ENCODE measurements at regions not wholly inside any gene's neighbourhood (a gene's known extent, or its start where the extent isn't known, plus 50 kb on each side); places are given as distances from the start of the nearest gene placed in this dataset.

DNA sequence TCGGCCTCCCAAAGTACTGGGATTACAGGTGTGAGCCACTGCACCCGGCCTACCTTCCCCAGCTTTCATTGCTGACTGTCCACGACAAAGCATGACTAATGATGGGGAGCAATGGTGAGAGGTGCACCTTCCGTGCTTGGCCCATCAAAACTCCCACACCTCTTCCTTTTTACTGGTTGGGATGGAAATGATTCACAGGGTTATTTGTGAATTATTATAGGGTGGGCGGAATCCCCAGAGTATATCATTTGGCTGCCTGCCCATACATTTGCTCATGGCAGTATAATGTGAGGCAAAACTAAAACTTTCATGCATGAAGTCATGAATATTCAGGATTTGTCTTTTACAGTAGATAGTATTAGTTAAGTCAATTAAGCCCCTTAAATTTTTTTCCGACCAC, 334.2 kb upstream of the NETO1 start:
- H3K27ac ChIP-seq, result no peak overlapping the region
- TF ChIP-seq, protein P1, sequence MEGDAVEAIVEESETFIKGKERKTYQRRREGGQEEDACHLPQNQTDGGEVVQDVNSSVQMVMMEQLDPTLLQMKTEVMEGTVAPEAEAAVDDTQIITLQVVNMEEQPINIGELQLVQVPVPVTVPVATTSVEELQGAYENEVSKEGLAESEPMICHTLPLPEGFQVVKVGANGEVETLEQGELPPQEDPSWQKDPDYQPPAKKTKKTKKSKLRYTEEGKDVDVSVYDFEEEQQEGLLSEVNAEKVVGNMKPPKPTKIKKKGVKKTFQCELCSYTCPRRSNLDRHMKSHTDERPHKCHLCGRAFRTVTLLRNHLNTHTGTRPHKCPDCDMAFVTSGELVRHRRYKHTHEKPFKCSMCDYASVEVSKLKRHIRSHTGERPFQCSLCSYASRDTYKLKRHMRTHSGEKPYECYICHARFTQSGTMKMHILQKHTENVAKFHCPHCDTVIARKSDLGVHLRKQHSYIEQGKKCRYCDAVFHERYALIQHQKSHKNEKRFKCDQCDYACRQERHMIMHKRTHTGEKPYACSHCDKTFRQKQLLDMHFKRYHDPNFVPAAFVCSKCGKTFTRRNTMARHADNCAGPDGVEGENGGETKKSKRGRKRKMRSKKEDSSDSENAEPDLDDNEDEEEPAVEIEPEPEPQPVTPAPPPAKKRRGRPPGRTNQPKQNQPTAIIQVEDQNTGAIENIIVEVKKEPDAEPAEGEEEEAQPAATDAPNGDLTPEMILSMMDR (IDR thresholded peaks at IDR 0.05), result no peak
- no peak for TF ChIP-seq POLR2A (IDR thresholded peaks at IDR 0.05)
- no peak for TF ChIP-seq EP300 (IDR thresholded peaks at IDR 0.05; ENCODE audit: low read depth)
- TF ChIP-seq POLR2AphosphoS5 (IDR thresholded peaks at IDR 0.05), result no peak
- in situ Hi-C loops (cut with MboI; ENCODE audit: low pct_ligation_motif_present in 1 of 4, low pct_unique_long_range_greater_than_20kb in 1 of 4, low sequenced_read_pairs in 3 of 4) (no loop called here), intact Hi-C loops (cut with DNase I; ENCODE audit: low total_unique reads) (no loop called here)
- no peaks in the 10 kb centered on the region for H3K9me3 ChIP-seq
- no peak for DNase-seq
- no peak overlapping the region for H3K4me3 ChIP-seq
- H3K4me1 ChIP-seq, result no peaks in the 10 kb centered on the region
- no peaks in the 10 kb centered on the region for H3K36me3 ChIP-seq
- 78 to 96% methylated on average over 3 to 6 of the region's 6 CpGs for WGBS, 2 donors (ENCODE audit: low coverage in 1 of 2)
- no peaks in the 10 kb centered on the region for H3K27me3 ChIP-seq

DNA sequence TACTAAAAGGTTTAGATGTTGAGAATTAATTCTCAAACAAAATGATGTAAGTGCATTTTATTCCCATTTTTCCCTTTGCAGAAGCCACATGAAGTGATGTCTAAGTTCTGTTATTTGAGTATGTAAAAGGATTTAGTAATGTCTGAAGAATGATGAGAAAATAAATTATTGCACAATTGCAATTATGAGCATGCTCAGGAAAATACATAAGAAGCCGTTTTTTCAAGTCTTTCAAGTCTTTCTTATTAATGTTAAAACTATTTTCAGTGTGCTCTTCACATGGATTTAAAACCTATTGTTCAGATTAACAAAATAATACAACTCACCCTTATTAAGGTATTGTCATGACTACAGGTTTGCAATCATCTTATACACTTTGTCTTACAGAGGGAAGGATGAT, 331.4 kb upstream of the NETO1 start:
- H3K27me3 ChIP-seq, result no peaks in the 10 kb centered on the region
- in situ Hi-C loops (cut with MboI; ENCODE audit: low pct_ligation_motif_present in 1 of 4, low pct_unique_long_range_greater_than_20kb in 1 of 4, low sequenced_read_pairs in 3 of 4), result loop anchor here in 1 of 4 donors (10.0 kb wide), 1 partner anchor 56 kb away; no protein-coding TSS in a partner anchor
- DNase-seq, result no peak
- H3K9me3 ChIP-seq, result no peaks in the 10 kb centered on the region
- intact Hi-C loops (cut with DNase I; ENCODE audit: low total_unique reads), result no loop called here
- H3K27ac ChIP-seq, result no peak overlapping the region
- TF ChIP-seq POLR2AphosphoS5 (IDR thresholded peaks at IDR 0.05) (no peak), POLR2A (IDR thresholded peaks at IDR 0.05) (no peak), EP300 (IDR thresholded peaks at IDR 0.05; ENCODE audit: low read depth) (no peak)
- TF ChIP-seq, protein P1 (IDR thresholded peaks at IDR 0.05), result no peak
- H3K4me1 ChIP-seq, result no peaks in the 10 kb centered on the region
- WGBS, 2 donors (ENCODE audit: low coverage in 1 of 2), result 53% methylated on average over 1 of the region's 1 CpG
- H3K36me3 ChIP-seq, result no peaks in the 10 kb centered on the region
- H3K4me3 ChIP-seq, result no peak overlapping the region

DNA sequence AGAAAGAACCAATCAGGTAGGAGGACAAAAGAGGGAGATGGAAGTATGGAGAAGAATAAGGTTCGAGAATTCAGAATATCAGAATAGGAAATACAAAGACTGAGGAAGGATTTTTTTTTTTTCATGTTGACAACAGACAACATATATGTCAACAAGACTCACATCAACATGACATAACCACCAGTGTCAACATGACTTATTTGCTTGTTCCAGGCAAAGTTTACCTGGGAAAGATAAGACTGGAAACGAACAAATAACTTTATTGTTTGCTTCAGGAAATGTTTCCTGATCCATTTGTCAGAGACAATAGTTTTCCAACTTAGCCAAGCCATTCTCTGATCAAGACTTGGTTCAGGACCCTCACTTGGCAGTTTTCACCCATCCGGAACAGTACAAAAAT, 321.9 kb upstream of the NETO1 start:
- Histone ChIP-seq H3K27me3 (no peaks in the 10 kb centered on the region), H3K27ac (no peak overlapping the region), H3K9me3 (no peaks in the 10 kb centered on the region), H3K4me3 (no peak overlapping the region), H3K36me3 (no peaks in the 10 kb centered on the region), H3K4me1 (no peaks in the 10 kb centered on the region)
- no peak for DNase-seq
- intact Hi-C loops (cut with DNase I; ENCODE audit: low total_unique reads), result loop anchor here (1.0 kb wide), 1 partner anchor 22 kb away; no protein-coding TSS in a partner anchor
- WGBS, 2 donors (ENCODE audit: low coverage in 1 of 2), result 48 to 49% methylated on average over 2 to 3 of the region's 3 CpGs
- in situ Hi-C loops (cut with MboI; ENCODE audit: low pct_ligation_motif_present in 1 of 4, low pct_unique_long_range_greater_than_20kb in 1 of 4, low sequenced_read_pairs in 3 of 4), result loop anchor here in 1 of 4 donors (10.0 kb wide), 1 partner anchor 65 kb away; no protein-coding TSS in a partner anchor
- TF ChIP-seq POLR2AphosphoS5 (IDR thresholded peaks at IDR 0.05) (no peak), EP300 (IDR thresholded peaks at IDR 0.05; ENCODE audit: low read depth) (no peak), POLR2A (IDR thresholded peaks at IDR 0.05) (no peak)
- TF ChIP-seq, protein P1 (IDR thresholded peaks at IDR 0.05), result no peak

DNA sequence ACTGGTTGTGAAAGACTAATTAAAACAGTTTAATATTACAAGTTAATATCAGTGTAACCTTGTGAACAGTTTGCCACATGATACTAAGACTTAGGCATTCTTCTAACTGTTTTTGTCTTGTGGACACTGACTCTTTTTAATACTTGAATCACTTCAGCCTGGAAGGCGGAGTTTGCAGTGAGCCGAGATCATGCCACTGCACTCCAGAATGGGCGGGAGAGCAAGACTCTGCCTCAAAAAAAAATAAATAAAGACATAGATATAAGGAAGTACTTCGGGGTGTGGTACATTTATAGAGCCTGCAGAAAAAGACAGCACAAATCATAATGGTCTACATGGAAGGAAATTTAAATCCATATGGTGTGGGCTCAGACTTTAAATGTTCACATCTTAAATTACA, 300.4 kb upstream of the NETO1 start:
- H3K36me3 ChIP-seq, result no peaks in the 10 kb centered on the region
- H3K27ac ChIP-seq, result no peak overlapping the region
- intact Hi-C loops (cut with DNase I; ENCODE audit: low total_unique reads), result no loop called here
- in situ Hi-C loops (cut with MboI; ENCODE audit: low pct_ligation_motif_present in 1 of 4, low pct_unique_long_range_greater_than_20kb in 1 of 4, low sequenced_read_pairs in 3 of 4), result no loop called here
- 39% methylated on average over 4 of the region's 4 CpGs for WGBS, 2 donors (ENCODE audit: low coverage in 1 of 2)
- no peaks in the 10 kb centered on the region for H3K9me3 ChIP-seq
- TF ChIP-seq POLR2AphosphoS5 (IDR thresholded peaks at IDR 0.05) (no peak), POLR2A (IDR thresholded peaks at IDR 0.05) (no peak), EP300 (IDR thresholded peaks at IDR 0.05; ENCODE audit: low read depth) (no peak)
- TF ChIP-seq, protein P1 (IDR thresholded peaks at IDR 0.05), result no peak
- no peaks in the 10 kb centered on the region for H3K27me3 ChIP-seq
- no peak for DNase-seq
- no peaks in the 10 kb centered on the region for H3K4me1 ChIP-seq
- H3K4me3 ChIP-seq, result no peak overlapping the region

Measured in transverse colon (tissue), 4 donors.